ENCODE measurements at regions not wholly inside any gene's neighbourhood (a gene's known extent, or its start where the extent isn't known, plus 50 kb on each side); places are given as distances from the start of the nearest gene placed in this dataset.

- TF ChIP-seq, protein P1, sequence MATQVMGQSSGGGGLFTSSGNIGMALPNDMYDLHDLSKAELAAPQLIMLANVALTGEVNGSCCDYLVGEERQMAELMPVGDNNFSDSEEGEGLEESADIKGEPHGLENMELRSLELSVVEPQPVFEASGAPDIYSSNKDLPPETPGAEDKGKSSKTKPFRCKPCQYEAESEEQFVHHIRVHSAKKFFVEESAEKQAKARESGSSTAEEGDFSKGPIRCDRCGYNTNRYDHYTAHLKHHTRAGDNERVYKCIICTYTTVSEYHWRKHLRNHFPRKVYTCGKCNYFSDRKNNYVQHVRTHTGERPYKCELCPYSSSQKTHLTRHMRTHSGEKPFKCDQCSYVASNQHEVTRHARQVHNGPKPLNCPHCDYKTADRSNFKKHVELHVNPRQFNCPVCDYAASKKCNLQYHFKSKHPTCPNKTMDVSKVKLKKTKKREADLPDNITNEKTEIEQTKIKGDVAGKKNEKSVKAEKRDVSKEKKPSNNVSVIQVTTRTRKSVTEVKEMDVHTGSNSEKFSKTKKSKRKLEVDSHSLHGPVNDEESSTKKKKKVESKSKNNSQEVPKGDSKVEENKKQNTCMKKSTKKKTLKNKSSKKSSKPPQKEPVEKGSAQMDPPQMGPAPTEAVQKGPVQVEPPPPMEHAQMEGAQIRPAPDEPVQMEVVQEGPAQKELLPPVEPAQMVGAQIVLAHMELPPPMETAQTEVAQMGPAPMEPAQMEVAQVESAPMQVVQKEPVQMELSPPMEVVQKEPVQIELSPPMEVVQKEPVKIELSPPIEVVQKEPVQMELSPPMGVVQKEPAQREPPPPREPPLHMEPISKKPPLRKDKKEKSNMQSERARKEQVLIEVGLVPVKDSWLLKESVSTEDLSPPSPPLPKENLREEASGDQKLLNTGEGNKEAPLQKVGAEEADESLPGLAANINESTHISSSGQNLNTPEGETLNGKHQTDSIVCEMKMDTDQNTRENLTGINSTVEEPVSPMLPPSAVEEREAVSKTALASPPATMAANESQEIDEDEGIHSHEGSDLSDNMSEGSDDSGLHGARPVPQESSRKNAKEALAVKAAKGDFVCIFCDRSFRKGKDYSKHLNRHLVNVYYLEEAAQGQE (IDR thresholded peaks at IDR 0.05; ENCODE audit: insufficient read depth in 1 of 2, low read depth in 2 of 2, low read length in 2 of 2) = no peak
- no peak for TF ChIP-seq FOXP2 (optimal IDR thresholded peaks at IDR 0.05; ENCODE audit: borderline replicate concordance, extremely low read depth, extremely low read length, insufficient read depth)
- no peak for TF ChIP-seq SIN3A (IDR thresholded peaks at IDR 0.05; ENCODE audit: borderline replicate concordance, insufficient read depth, low read length)
- TF ChIP-seq TAF1 (IDR thresholded peaks at IDR 0.05; ENCODE audit: borderline replicate concordance, insufficient read depth, low read length) = no peak
- no peak for TF ChIP-seq POLR2AphosphoS5 (IDR thresholded peaks at IDR 0.05; ENCODE audit: low read depth, low read length)
Observed at GRCh38 chr14:104390221-104390931, 189.2 kb upstream of the C14orf180 start.

DNA sequence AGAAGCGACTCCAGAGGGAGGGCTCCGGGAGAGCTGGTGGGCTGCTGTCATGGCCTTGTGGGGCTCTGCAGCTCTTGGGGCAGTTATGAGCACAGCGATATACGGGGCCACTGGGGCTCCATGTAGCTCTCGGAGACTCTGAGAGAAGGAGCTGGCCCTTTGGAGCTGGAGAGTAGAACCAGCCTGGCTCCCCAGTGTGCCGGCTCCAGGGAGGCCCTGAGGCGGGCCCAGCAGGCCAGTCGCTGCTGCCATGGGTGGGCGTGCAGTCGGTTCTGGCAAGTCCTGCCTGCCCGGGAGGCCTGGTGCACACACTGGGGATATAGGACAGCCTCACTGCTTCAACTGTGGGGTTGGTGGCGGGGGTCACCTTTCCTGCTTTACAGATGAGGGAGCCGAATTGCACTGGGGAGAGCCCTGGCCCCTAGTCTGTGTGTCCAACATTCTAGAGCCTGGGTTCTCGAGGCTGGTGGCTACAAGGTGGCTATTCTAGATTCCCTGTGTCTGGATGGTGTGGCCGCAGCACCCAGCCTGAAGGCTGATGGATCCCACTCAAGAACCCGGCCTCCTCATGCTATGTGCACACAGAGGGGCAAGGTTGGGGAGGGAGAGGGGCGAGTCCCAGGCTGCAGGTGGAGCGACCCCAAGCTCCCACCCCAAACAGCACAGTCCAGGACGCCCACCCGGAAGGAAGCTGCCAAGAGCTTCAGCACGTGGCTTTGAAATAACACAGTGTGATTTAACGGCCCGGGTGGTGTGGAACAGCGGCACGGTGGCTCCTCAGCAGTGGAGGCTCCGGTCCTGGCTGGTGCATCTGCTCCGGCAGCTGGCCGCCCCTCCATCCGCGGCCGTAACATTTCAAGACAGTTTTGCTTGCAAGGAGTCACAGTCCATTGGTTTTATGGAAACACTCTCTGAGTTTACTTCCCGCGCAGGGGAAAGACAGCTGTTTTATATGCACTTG, 188.3 kb upstream of the C14orf180 start:
- TF ChIP-seq SIN3A (IDR thresholded peaks at IDR 0.05; ENCODE audit: borderline replicate concordance, insufficient read depth, low read length) = no peak
- TF ChIP-seq, protein P1 (IDR thresholded peaks at IDR 0.05; ENCODE audit: insufficient read depth in 1 of 2, low read depth in 2 of 2, low read length in 2 of 2) = no peak
- no peak for TF ChIP-seq FOXP2 (optimal IDR thresholded peaks at IDR 0.05; ENCODE audit: borderline replicate concordance, extremely low read depth, extremely low read length, insufficient read depth)
- TF ChIP-seq POLR2AphosphoS5 (IDR thresholded peaks at IDR 0.05; ENCODE audit: low read depth, low read length) = no peak

GRCh38 chr14:104392001-104392395, 187.6 kb upstream of the C14orf180 start:
- TF ChIP-seq SIN3A (IDR thresholded peaks at IDR 0.05; ENCODE audit: borderline replicate concordance, insufficient read depth, low read length) (no peak), TAF1 (IDR thresholded peaks at IDR 0.05; ENCODE audit: borderline replicate concordance, insufficient read depth, low read length) (no peak), FOXP2 (optimal IDR thresholded peaks at IDR 0.05; ENCODE audit: borderline replicate concordance, extremely low read depth, extremely low read length, insufficient read depth) (no peak), POLR2AphosphoS5 (IDR thresholded peaks at IDR 0.05; ENCODE audit: low read depth, low read length) (no peak)
- TF ChIP-seq, protein P1 (IDR thresholded peaks at IDR 0.05; ENCODE audit: insufficient read depth in 1 of 2, low read depth in 2 of 2, low read length in 2 of 2) = no peak

DNA sequence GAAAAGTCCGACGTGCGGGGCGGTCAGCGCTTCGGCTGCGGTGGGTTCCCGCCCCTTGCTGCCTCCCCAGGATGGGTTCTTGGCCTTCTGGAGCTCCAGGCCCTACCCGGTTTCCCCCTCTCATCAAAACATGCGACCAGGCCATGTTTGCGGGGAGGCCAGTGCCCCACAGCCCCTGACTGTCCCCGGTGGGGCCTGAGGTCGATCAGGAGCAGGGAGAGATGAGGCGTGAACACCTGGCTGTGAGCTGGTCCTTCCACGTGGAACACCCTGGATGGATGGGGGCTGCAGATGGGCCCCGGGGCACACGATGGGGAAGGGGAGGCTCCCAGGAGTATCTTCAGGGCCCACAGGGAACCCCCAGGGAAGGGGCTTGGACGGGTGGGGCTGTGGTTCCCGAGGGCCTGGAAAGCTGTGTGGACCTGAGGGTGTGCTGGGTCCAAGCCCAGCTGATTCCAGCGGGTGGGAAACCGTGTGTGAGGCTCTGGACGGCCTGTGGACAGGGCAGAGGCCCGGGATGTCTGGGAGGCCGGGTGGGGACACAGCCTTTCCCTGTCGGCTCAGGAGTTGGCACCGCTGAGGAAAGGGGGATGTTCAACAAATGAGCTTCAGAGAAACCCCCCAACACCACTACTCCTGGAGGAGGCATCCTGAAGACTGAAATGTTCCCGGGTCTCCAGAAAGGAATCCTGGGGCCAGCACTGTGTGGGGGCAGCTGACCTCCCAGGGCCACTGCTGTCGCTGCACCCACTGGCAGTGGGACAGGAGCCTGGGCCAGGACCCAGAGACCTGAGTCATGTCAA, 187.0 kb upstream of the C14orf180 start:
- TF ChIP-seq SIN3A (IDR thresholded peaks at IDR 0.05; ENCODE audit: borderline replicate concordance, insufficient read depth, low read length) = no peak
- no peak for TF ChIP-seq TAF1 (IDR thresholded peaks at IDR 0.05; ENCODE audit: borderline replicate concordance, insufficient read depth, low read length)
- TF ChIP-seq POLR2AphosphoS5 (IDR thresholded peaks at IDR 0.05; ENCODE audit: low read depth, low read length) = no peak
- no peak for TF ChIP-seq FOXP2 (optimal IDR thresholded peaks at IDR 0.05; ENCODE audit: borderline replicate concordance, extremely low read depth, extremely low read length, insufficient read depth)
- TF ChIP-seq, protein P1 (IDR thresholded peaks at IDR 0.05; ENCODE audit: insufficient read depth in 1 of 2, low read depth in 2 of 2, low read length in 2 of 2) = no peak
